ENCODE measurements at regions not wholly inside any gene's neighbourhood (a gene's known extent, or its start where the extent isn't known, plus 50 kb on each side); places are given as distances from the start of the nearest gene placed in this dataset.

- CTCF ChIA-PET (ENCODE audit: unreplicated experiment), result no interaction called here
- H2AFZ ChIP-seq (ENCODE audit: low read length), result no peak overlapping the region
- H3K36me3 ChIP-seq (ENCODE audit: insufficient read depth, low read length), result no peaks in the 10 kb centered on the region
- no peaks in the 10 kb centered on the region for H3K9me3 ChIP-seq (ENCODE audit: low read length)
- H3K79me2 ChIP-seq (ENCODE audit: insufficient read depth, low read depth, low read length), result no peaks in the 10 kb centered on the region
- H3K4me3 ChIP-seq (ENCODE audit: low read depth, low read length, poor library complexity, severe bottlenecking), result no peak overlapping the region
- no peak overlapping the region for H3K27ac ChIP-seq (ENCODE audit: low read depth, low read length, poor library complexity, severe bottlenecking)
- POLR2A ChIA-PET, result interaction anchor here (0.7 kb wide), 1 partner anchor 1722 kb away, joined by 3 read pairs; no protein-coding TSS in a partner anchor
- no peak for DNase-seq (ENCODE audit: low spot score)
- H4K20me1 ChIP-seq (ENCODE audit: insufficient read depth, low read length), result no peaks in the 10 kb centered on the region
- H3K4me2 ChIP-seq (ENCODE audit: low read length), result no peak overlapping the region
- no peaks in the 10 kb centered on the region for H3K4me1 ChIP-seq (ENCODE audit: insufficient read depth, low read length, poor library complexity, severe bottlenecking)
- no peaks in the 10 kb centered on the region for H3K9me2 ChIP-seq (ENCODE audit: insufficient read depth, low read length)
- BruUV-seq (replicated peaks), result no TSS peak
- intact Hi-C loops (cut with micrococcal nuclease; ENCODE audit: unreplicated experiment), result no loop called here
- TF ChIP-seq CTCF (conservative IDR thresholded peaks at IDR 0.05; ENCODE audit: low read length) (no peak), EZH2phosphoT487 (IDR thresholded peaks at IDR 0.05; ENCODE audit: borderline replicate concordance, low read depth, low read length) (no peak)
These were observed 198.1 kb downstream of the CSNK1G3 start for GRCh38 chr5:123710031-123710430.

- TF ChIP-seq CTCF (conservative IDR thresholded peaks at IDR 0.05; ENCODE audit: low read length) (no peak), EZH2phosphoT487 (IDR thresholded peaks at IDR 0.05; ENCODE audit: borderline replicate concordance, low read depth, low read length) (no peak)
- intact Hi-C loops (cut with micrococcal nuclease; ENCODE audit: unreplicated experiment), result no loop called here
- Histone ChIP-seq H3K4me2 (ENCODE audit: low read length) (no peak overlapping the region), H3K36me3 (ENCODE audit: insufficient read depth, low read length) (no peaks in the 10 kb centered on the region), H4K20me1 (ENCODE audit: insufficient read depth, low read length) (no peaks in the 10 kb centered on the region), H3K4me3 (ENCODE audit: low read depth, low read length, poor library complexity, severe bottlenecking) (no peak overlapping the region), H3K79me2 (ENCODE audit: insufficient read depth, low read depth, low read length) (no peaks in the 10 kb centered on the region), H3K9me3 (ENCODE audit: low read length) (no peaks in the 10 kb centered on the region), H3K27ac (ENCODE audit: low read depth, low read length, poor library complexity, severe bottlenecking) (no peak overlapping the region), H3K4me1 (ENCODE audit: insufficient read depth, low read length, poor library complexity, severe bottlenecking) (no peaks in the 10 kb centered on the region), H2AFZ (ENCODE audit: low read length) (no peak overlapping the region), H3K9me2 (ENCODE audit: insufficient read depth, low read length) (no peaks in the 10 kb centered on the region)
- ChIA-PET POLR2A (no interaction called here), CTCF (ENCODE audit: unreplicated experiment) (no interaction called here)
- no TSS peak for BruUV-seq (replicated peaks)
- no peak for DNase-seq (ENCODE audit: low spot score)
These were observed 197.4 kb downstream of the CSNK1G3 start for GRCh38 chr5:123709422-123709821.

GRCh38 chr5:123708074-123708806, 196.3 kb downstream of the CSNK1G3 start:
- no TSS peak for BruUV-seq (replicated peaks)
- no peak for DNase-seq (ENCODE audit: low spot score)
- Histone ChIP-seq H4K20me1 (ENCODE audit: insufficient read depth, low read length) (no peaks in the 10 kb centered on the region), H3K79me2 (ENCODE audit: insufficient read depth, low read depth, low read length) (no peaks in the 10 kb centered on the region), H3K36me3 (ENCODE audit: insufficient read depth, low read length) (no peaks in the 10 kb centered on the region), H2AFZ (ENCODE audit: low read length) (no peak overlapping the region), H3K9me3 (ENCODE audit: low read length) (no peaks in the 10 kb centered on the region), H3K4me3 (ENCODE audit: low read depth, low read length, poor library complexity, severe bottlenecking) (no peak overlapping the region), H3K27ac (ENCODE audit: low read depth, low read length, poor library complexity, severe bottlenecking) (no peak overlapping the region), H3K4me2 (ENCODE audit: low read length) (no peak overlapping the region), H3K9me2 (ENCODE audit: insufficient read depth, low read length) (no peaks in the 10 kb centered on the region), H3K4me1 (ENCODE audit: insufficient read depth, low read length, poor library complexity, severe bottlenecking) (no peaks in the 10 kb centered on the region)
- ChIA-PET POLR2A (no interaction called here), CTCF (ENCODE audit: unreplicated experiment) (no interaction called here)
- TF ChIP-seq CTCF (conservative IDR thresholded peaks at IDR 0.05; ENCODE audit: low read length) (no peak), EZH2phosphoT487 (IDR thresholded peaks at IDR 0.05; ENCODE audit: borderline replicate concordance, low read depth, low read length) (no peak)
- intact Hi-C loops (cut with micrococcal nuclease; ENCODE audit: unreplicated experiment), result no loop called here
